HG03064 (cell line): ENCODE measurements at regions not wholly inside any gene's neighbourhood (a gene's known extent, or its start where the extent isn't known, plus 50 kb on each side); places are given as distances from the start of the nearest gene placed in this dataset.

ENCODE experiments used
- ATAC-seq: cut with Tn5 transposase; IDR thresholded peaks from one replicate; pipeline ENCODE4 v1.9.1; 2021; ENCODE audit warnings: low read depth; ENCODE audit not compliant: unreplicated experiment

GRCh38 chr7:110568932-110569331, 522.0 kb upstream of the LRRN3 start:
- no peak for ATAC-seq

- no peak for ATAC-seq
These were observed 521.3 kb upstream of the LRRN3 start for GRCh38 chr7:110569486-110570205.

- ATAC-seq: no peak
These were observed 516.9 kb upstream of the LRRN3 start for GRCh38 chr7:110573862-110574528.

- no peak for ATAC-seq
These were observed 503.6 kb upstream of the LRRN3 start for GRCh38 chr7:110587294-110587693.

- no peak for ATAC-seq
These were observed 500.5 kb upstream of the LRRN3 start for GRCh38 chr7:110590415-110590814.

GRCh38 chr7:110591341-110591740, 499.6 kb upstream of the LRRN3 start:
- ATAC-seq: no peak

GRCh38 chr7:110592557-110592956, 498.4 kb upstream of the LRRN3 start:
- ATAC-seq: no peak

GRCh38 chr7:110593355-110593754, 497.6 kb upstream of the LRRN3 start:
- no peak for ATAC-seq

- no peak for ATAC-seq
These were observed 495.2 kb upstream of the LRRN3 start for GRCh38 chr7:110595694-110596093.

GRCh38 chr7:110600956-110601355, 490.0 kb upstream of the LRRN3 start:
- no peak for ATAC-seq

GRCh38 chr7:110601710-110602109, 489.2 kb upstream of the LRRN3 start:
- no peak for ATAC-seq

- no peak for ATAC-seq
These were observed 486.7 kb upstream of the LRRN3 start for GRCh38 chr7:110604206-110604605.

- no peak for ATAC-seq
These were observed 486.0 kb upstream of the LRRN3 start for GRCh38 chr7:110604885-110605284.

- no peak for ATAC-seq
These were observed 483.7 kb upstream of the LRRN3 start for GRCh38 chr7:110607050-110607857.

- no peak for ATAC-seq
These were observed 481.6 kb upstream of the LRRN3 start for GRCh38 chr7:110609336-110609735.

- no peak for ATAC-seq
These were observed 478.2 kb upstream of the LRRN3 start for GRCh38 chr7:110612680-110613079.
